ENCODE measurements at regions not wholly inside any gene's neighbourhood (a gene's known extent, or its start where the extent isn't known, plus 50 kb on each side); places are given as distances from the start of the nearest gene placed in this dataset.

DNA sequence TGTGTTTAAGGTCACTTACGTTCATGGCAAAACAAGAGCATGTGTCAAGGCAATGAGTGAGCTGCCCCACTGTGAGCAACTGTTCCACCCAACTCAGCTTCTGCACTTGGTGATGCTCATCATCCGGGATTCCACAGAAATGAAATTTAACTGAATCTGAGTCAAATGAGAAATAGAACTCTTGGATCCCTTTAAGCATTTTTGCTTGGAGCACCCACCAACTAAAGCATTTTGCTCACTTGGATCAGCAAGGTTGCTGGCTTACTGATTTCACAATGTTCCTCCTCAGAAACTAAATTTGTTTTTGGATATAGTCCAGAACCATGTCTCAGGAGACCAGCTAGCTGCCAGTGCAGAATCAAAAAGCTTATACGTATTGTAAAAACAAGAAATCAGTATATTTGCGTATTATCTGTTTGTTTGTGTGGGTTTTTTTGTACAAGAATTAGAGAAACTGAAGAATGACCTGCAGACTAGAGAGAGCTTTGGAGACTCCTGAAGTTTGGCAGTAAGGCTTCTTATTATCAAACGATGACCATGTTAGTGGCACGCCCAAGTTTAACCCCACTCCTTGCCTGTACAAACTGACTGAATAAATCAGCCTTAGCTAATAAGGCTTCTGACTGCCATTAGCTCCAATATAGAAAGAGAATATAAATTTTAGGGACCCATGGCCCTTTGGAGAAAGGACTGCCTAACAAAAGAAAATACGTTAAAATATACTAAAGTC is 153.8 kb upstream of the FST start:
- Mint-ChIP-seq H3K4me1 (ENCODE audit: unreplicated experiment) (peaks cover 5% of the 10 kb centered on the region), H3K9me3 (ENCODE audit: unreplicated experiment) (no peaks in the 10 kb centered on the region), H3K36me3 (ENCODE audit: low read depth, unreplicated experiment) (no peaks in the 10 kb centered on the region), H3K27ac (ENCODE audit: unreplicated experiment) (no peak overlapping the region), H3K4me3 (ENCODE audit: unreplicated experiment) (no peak overlapping the region), H3K27me3 (ENCODE audit: unreplicated experiment) (no peaks in the 10 kb centered on the region)
- DNase-seq (ENCODE audit: low spot score) = no peak
- no peak for TF ChIP-seq CTCF (IDR thresholded peaks at IDR 0.05; ENCODE audit: unreplicated experiment)

DNA sequence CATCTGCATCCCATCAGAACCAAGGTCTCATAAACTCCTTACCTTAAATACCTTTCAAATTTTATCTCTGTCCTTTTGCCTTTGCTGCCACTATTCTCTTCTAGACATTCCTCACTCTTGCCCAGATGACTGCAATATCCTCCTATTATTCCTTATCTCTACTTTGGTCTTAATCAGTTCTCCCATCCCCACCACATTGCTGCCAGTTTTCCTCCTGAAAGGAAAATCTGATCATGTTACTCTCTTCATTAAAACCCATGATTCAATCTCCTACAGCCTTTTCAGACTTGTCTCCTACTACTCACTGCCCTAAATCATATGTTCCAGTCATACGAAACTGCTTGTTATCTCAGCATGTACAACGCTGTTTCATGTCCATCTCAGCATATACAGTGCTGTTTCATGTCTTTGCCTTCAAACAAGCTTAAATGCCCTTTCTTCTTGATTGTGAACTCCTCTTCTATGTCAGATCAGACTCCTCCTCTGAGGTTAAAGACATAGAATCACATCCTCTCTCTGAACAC is 152.6 kb upstream of the FST start:
- H3K9me3 Mint-ChIP-seq (ENCODE audit: unreplicated experiment) = no peaks in the 10 kb centered on the region
- peaks cover 5% of the 10 kb centered on the region for H3K4me1 Mint-ChIP-seq (ENCODE audit: unreplicated experiment)
- no peak for DNase-seq (ENCODE audit: low spot score)
- H3K27ac Mint-ChIP-seq (ENCODE audit: unreplicated experiment) = no peak overlapping the region
- H3K27me3 Mint-ChIP-seq (ENCODE audit: unreplicated experiment) = no peaks in the 10 kb centered on the region
- H3K4me3 Mint-ChIP-seq (ENCODE audit: unreplicated experiment) = no peak overlapping the region
- no peak for TF ChIP-seq CTCF (IDR thresholded peaks at IDR 0.05; ENCODE audit: unreplicated experiment)
- H3K36me3 Mint-ChIP-seq (ENCODE audit: low read depth, unreplicated experiment) = no peaks in the 10 kb centered on the region

DNA sequence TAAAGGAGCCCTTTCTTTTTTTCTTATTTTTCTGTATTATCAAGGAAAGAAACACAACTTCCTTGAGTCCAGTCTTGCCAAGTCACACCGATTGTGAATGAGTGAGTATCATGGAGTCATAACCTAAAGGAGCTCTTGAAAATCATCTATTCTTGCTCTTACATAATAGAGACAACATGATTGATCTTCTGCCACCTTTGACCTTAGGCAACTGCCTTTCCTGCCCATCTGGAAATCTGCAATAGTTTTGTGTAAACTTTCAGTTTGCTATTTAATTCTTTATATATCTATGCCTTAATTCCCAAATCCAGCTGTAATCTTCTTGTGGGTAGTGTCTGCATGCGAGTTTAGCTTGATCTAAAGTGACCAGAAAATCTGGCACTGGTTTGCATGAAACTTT is 149.9 kb upstream of the FST start:
- H3K36me3 Mint-ChIP-seq (ENCODE audit: low read depth, unreplicated experiment) = no peaks in the 10 kb centered on the region
- H3K4me3 Mint-ChIP-seq (ENCODE audit: unreplicated experiment) = no peak overlapping the region
- no peak overlapping the region for H3K27ac Mint-ChIP-seq (ENCODE audit: unreplicated experiment)

DNA sequence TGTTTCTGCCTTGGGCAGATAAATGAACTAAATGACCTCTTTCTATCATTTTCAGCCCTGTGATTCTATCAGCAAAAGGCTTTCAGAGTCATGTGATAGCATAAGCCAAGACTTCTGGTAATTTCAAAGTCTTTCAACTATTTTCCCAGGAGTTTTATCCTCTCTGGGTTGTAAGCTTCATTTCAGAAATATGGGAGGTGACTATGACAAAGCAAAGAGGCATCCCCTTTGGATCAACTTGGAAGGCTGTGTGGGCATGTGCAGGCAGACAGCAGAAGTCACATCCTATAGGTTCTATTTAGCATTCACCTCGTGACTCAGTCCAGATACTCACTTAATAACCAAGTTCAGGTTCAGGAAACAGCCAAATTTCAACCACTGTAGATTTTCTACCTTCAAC is 149.0 kb upstream of the FST start:
- Mint-ChIP-seq H3K4me3 (ENCODE audit: unreplicated experiment) (no peak overlapping the region), H3K4me1 (ENCODE audit: unreplicated experiment) (no peaks in the 10 kb centered on the region), H3K36me3 (ENCODE audit: low read depth, unreplicated experiment) (no peaks in the 10 kb centered on the region), H3K9me3 (ENCODE audit: unreplicated experiment) (no peaks in the 10 kb centered on the region), H3K27me3 (ENCODE audit: unreplicated experiment) (no peaks in the 10 kb centered on the region), H3K27ac (ENCODE audit: unreplicated experiment) (no peak overlapping the region)
- TF ChIP-seq CTCF (IDR thresholded peaks at IDR 0.05; ENCODE audit: unreplicated experiment) = no peak
- DNase-seq (ENCODE audit: low spot score) = no peak

More for the DNA sequence above, 149.9 kb upstream of the FST start:
- no peak for TF ChIP-seq CTCF (IDR thresholded peaks at IDR 0.05; ENCODE audit: unreplicated experiment)
- no peaks in the 10 kb centered on the region for H3K4me1 Mint-ChIP-seq (ENCODE audit: unreplicated experiment)
- DNase-seq (ENCODE audit: low spot score) = no peak
- no peaks in the 10 kb centered on the region for H3K9me3 Mint-ChIP-seq (ENCODE audit: unreplicated experiment)
- H3K27me3 Mint-ChIP-seq (ENCODE audit: unreplicated experiment) = no peaks in the 10 kb centered on the region

DNA sequence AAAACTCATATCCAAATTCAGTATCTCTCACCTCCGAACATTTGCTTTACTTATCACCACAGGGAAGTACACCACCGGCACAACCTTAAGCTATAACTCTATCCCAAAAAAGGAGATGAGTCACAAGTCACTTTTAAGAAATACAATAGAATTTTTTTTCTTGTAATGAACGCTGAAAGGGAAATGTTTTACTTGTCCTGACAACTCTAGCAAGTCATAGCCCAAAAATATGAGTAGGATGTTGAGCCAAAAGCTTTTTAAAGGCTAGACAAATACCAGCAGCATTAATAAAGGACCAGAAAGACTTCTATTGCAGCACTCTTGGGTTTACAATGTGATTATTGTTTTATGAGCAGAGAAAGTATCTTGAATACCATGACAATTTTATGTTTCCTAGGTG is 147.3 kb upstream of the FST start:
- no peak for TF ChIP-seq CTCF (IDR thresholded peaks at IDR 0.05; ENCODE audit: unreplicated experiment)
- H3K27ac Mint-ChIP-seq (ENCODE audit: unreplicated experiment) = no peak overlapping the region
- no peaks in the 10 kb centered on the region for H3K4me1 Mint-ChIP-seq (ENCODE audit: unreplicated experiment)
- no peak overlapping the region for H3K4me3 Mint-ChIP-seq (ENCODE audit: unreplicated experiment)
- no peaks in the 10 kb centered on the region for H3K36me3 Mint-ChIP-seq (ENCODE audit: low read depth, unreplicated experiment)
- DNase-seq (ENCODE audit: low spot score) = no peak
- H3K9me3 Mint-ChIP-seq (ENCODE audit: unreplicated experiment) = no peaks in the 10 kb centered on the region
- H3K27me3 Mint-ChIP-seq (ENCODE audit: unreplicated experiment) = no peaks in the 10 kb centered on the region
